PC-9 (cell line): ENCODE measurements at regions not wholly inside any gene's neighbourhood (a gene's known extent, or its start where the extent isn't known, plus 50 kb on each side); places are given as distances from the start of the nearest gene placed in this dataset.

Source experiments
- BruUV-seq: library from RNA; stranded (reverse); fragments of 400-500 nt; replicated peaks from 2 replicates; lab custom pipeline; 2021; lab: Mats Ljungman, UMichigan
- CTCF ChIA-PET: fragments of 300-600 bp; sonication (Branson Sonifier 250); formaldehyde crosslinking; loops from one replicate; lab custom pipeline; 2022; ENCODE audit warnings: antibody characterized with exemption; lab: Charles Lee
- POLR2A ChIA-PET: fragments of 300-600 bp; sonication (Branson Sonifier 250); formaldehyde crosslinking; loops from one replicate; lab custom pipeline; 2022; ENCODE audit warnings: antibody characterized with exemption; ENCODE audit not compliant: unreplicated experiment; lab: Charles Lee
- DNase-seq, 2 experiments: peaks; one replicate each; pipeline versions ENCODE4 v3.0.0 to v3.0.0-alpha.2; 2015 to 2022; ENCODE audit warnings: mixed read lengths in 1 of 2
- H2AFZ ChIP-seq: fragments of 200-600 bp; sonication (generic); 2 replicates; pipeline ENCODE4 v1.8.1; 2017; ENCODE audit warnings: antibody characterized with exemption
- H3F3A ChIP-seq: fragments of 200-600 bp; sonication (generic); 2 replicates; pipeline ENCODE4 v1.8.1; 2017; ENCODE audit warnings: antibody characterized with exemption, mild to moderate bottlenecking, low read depth; ENCODE audit not compliant: insufficient read depth
- H3K27ac ChIP-seq: fragments of 200-600 bp; sonication (generic); 2 replicates; pipeline ENCODE4 v1.6.1; 2016; ENCODE audit warnings: mixed run types
- H3K27me3 ChIP-seq: fragments of 200-600 bp; sonication (generic); 2 replicates; pipeline ENCODE4 v1.6.1; 2016; ENCODE audit warnings: low read depth, mixed run types; ENCODE audit not compliant: insufficient read depth
- H3K36me3 ChIP-seq: fragments of 200-600 bp; sonication (generic); 2 replicates; pipeline ENCODE4 v1.6.1; 2016; ENCODE audit warnings: low read depth, mixed run types
- H3K4me1 ChIP-seq: fragments of 200-600 bp; sonication (generic); replicated peaks from 2 replicates; pipeline ENCODE4 v1.6.1; 2016; ENCODE audit warnings: mixed run types; ENCODE audit not compliant: insufficient read depth
- H3K4me2 ChIP-seq: fragments of 200-600 bp; sonication (generic); 2 replicates; pipeline ENCODE4 v1.6.1; 2017; ENCODE audit warnings: mixed run types
- H3K4me3 ChIP-seq: fragments of 200-600 bp; sonication (generic); 2 replicates; pipeline ENCODE4 v1.6.1; 2016; ENCODE audit warnings: mixed run types
- H3K79me2 ChIP-seq: fragments of 200-600 bp; sonication (generic); 2 replicates; pipeline ENCODE4 v1.6.1; 2017; ENCODE audit warnings: low read depth, mixed run types
- H3K9me2 ChIP-seq: fragments of 200-600 bp; sonication (generic); 2 replicates; pipeline ENCODE4 v1.8.1; 2017; ENCODE audit warnings: mild to moderate bottlenecking; ENCODE audit not compliant: insufficient read depth
- H3K9me3 ChIP-seq: fragments of 200-600 bp; sonication (generic); 2 replicates; pipeline ENCODE4 v1.8.1; 2016; ENCODE audit warnings: low read depth; ENCODE audit not compliant: insufficient read depth
- H4K20me1 ChIP-seq: fragments of 200-600 bp; sonication (generic); 2 replicates; pipeline ENCODE4 v1.8.1; 2017; ENCODE audit not compliant: insufficient read depth
- EZH2 ChIP-seq: fragments of 200-600 bp; sonication (generic); IDR thresholded peaks from 2 replicates; pipeline ENCODE4 v1.8.0; 2017; ENCODE audit warnings: antibody characterized with exemption, low read depth
- intact Hi-C: fragments of 100-400 bp; cut with micrococcal nuclease; formaldehyde crosslinking; loops from one replicate; pipeline ENCODE4 v1.10.0; 2022; ENCODE audit not compliant: unreplicated experiment
- TF ChIP-seq, protein P1 (sequence below): fragments of 200-600 bp; sonication (generic); conservative IDR thresholded peaks from 2 replicates; pipeline ENCODE4 v1.6.1; 2017; ENCODE audit warnings: mixed run types, antibody characterized with exemption, mild to moderate bottlenecking, moderate library complexity

DNA sequence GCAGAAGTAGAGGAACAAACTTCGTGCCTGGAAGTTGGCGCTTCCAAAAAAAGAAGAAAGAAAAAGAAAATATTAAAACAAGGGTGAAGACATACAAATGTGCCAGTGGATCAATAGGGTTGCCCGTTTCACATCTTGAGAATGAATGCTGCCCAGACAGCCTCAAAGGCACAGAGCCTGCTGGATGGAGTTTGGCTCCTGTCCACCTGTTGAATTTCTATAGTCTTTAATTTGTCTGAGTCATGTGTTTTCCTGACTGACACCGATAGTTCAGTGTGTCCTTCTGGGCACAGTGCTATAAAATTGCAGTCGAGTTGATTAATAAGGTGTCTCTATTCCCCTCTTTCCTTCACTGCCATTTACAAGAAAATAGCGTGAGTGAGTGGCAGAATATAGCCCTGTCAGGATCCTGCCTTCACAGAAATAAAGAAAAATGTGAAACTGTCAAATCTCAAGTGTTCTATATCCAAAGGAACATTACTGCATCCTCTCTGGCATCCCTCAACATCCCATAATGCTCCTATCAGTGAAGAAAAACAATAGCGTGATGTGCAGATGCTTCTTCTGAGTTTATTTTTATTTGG is 471.3 kb upstream of the AUTS2 start:
- ChIA-PET POLR2A (no interaction called here), CTCF (interaction anchor here (0.5 kb wide), 1 partner anchor 1429 kb away, joined by 8 read pairs; no protein-coding TSS in a partner anchor)
- H3K4me3 ChIP-seq: no peak overlapping the region
- H3K4me2 ChIP-seq: no peak overlapping the region
- H3F3A ChIP-seq: no peaks in the 10 kb centered on the region
- H3K9me2 ChIP-seq: no peaks in the 10 kb centered on the region
- H3K79me2 ChIP-seq: no peaks in the 10 kb centered on the region
- no TSS peak for BruUV-seq
- intact Hi-C loops: no loop called here
- H4K20me1 ChIP-seq: no peaks in the 10 kb centered on the region
- TF ChIP-seq, protein P1, sequence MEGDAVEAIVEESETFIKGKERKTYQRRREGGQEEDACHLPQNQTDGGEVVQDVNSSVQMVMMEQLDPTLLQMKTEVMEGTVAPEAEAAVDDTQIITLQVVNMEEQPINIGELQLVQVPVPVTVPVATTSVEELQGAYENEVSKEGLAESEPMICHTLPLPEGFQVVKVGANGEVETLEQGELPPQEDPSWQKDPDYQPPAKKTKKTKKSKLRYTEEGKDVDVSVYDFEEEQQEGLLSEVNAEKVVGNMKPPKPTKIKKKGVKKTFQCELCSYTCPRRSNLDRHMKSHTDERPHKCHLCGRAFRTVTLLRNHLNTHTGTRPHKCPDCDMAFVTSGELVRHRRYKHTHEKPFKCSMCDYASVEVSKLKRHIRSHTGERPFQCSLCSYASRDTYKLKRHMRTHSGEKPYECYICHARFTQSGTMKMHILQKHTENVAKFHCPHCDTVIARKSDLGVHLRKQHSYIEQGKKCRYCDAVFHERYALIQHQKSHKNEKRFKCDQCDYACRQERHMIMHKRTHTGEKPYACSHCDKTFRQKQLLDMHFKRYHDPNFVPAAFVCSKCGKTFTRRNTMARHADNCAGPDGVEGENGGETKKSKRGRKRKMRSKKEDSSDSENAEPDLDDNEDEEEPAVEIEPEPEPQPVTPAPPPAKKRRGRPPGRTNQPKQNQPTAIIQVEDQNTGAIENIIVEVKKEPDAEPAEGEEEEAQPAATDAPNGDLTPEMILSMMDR: no peak
- no peak for TF ChIP-seq EZH2
- H3K4me1 ChIP-seq: 0 out of 2 replicates have a peak, but pooled peaks cover 3% of the 10 kb centered on the region
- no peak overlapping the region for H3K27ac ChIP-seq
- H2AFZ ChIP-seq: no peak overlapping the region
- H3K9me3 ChIP-seq: no peaks in the 10 kb centered on the region; the same call in 1 of the 2 replicates
- H3K36me3 ChIP-seq: no peaks in the 10 kb centered on the region
- DNase-seq: no peak
- no peaks in the 10 kb centered on the region for H3K27me3 ChIP-seq

DNA sequence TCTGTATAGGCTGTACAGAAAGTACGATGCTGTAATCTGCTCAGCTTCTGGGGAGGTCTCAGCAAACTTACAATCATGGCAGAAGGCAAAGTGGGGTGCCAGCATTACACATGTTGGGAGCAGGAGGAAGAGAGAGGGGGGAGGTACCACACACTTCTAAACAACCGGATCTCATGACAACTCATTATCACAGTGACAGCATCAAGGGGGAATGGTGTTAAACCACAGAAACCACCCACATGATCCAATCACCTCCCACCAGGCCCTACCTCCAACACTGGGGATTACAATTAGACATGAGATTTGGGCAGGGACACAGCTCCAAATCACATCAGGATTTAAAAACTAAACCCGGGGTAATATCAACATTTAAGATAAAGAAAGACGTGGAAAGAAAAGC is 468.8 kb upstream of the AUTS2 start:
- Histone ChIP-seq H3K27me3 (no peaks in the 10 kb centered on the region), H3F3A (no peaks in the 10 kb centered on the region), H3K4me2 (no peak overlapping the region), H3K79me2 (no peaks in the 10 kb centered on the region), H3K9me2 (no peaks in the 10 kb centered on the region), H3K36me3 (no peaks in the 10 kb centered on the region), H3K9me3 (no peaks in the 10 kb centered on the region; the same call in 1 of the 2 replicates), H3K27ac (no peak overlapping the region), H2AFZ (no peak overlapping the region), H3K4me1 (0 out of 2 replicates have a peak, but pooled peaks cover 3% of the 10 kb centered on the region), H4K20me1 (no peaks in the 10 kb centered on the region), H3K4me3 (no peak overlapping the region)
- POLR2A ChIA-PET: no interaction called here
- no peak for DNase-seq
- BruUV-seq: no TSS peak
- TF ChIP-seq, protein P1: no peak
- no peak for TF ChIP-seq EZH2
- CTCF ChIA-PET: no interaction called here
- intact Hi-C loops: no loop called here

DNA sequence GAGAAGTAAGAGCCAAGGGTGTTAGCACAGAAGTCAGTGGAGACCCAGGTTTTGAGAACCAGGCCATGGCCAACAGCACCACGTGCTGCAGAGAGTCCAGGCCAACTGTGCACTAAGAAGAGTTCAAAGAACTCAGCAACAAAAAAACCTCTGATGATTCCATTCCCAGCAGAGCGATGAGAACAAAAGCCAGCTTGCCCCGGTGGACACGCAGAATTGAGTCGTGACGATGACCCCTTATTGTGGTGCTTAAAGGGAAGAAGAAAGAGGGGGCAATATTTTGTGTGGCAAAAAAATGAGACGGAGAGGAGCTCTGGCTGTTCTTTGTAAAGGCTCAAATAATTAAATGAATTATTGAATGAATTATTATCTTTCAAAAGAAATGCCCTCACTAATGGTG is 468.3 kb upstream of the AUTS2 start:
- Histone ChIP-seq H3K79me2 (no peaks in the 10 kb centered on the region), H3K36me3 (no peaks in the 10 kb centered on the region), H3K4me3 (no peak overlapping the region), H3K9me3 (no peaks in the 10 kb centered on the region; the same call in 1 of the 2 replicates), H3K9me2 (no peaks in the 10 kb centered on the region), H3F3A (no peaks in the 10 kb centered on the region), H3K27me3 (no peaks in the 10 kb centered on the region), H2AFZ (no peak overlapping the region), H3K4me1 (0 out of 2 replicates have a peak, but pooled peaks cover 3% of the 10 kb centered on the region), H4K20me1 (no peaks in the 10 kb centered on the region), H3K27ac (no peak overlapping the region), H3K4me2 (no peak overlapping the region)
- BruUV-seq: no TSS peak
- CTCF ChIA-PET: no interaction called here
- no peak for TF ChIP-seq EZH2
- TF ChIP-seq, protein P1: no peak
- intact Hi-C loops: no loop called here
- DNase-seq: no peak
- POLR2A ChIA-PET: no interaction called here
